HCT116 (cell line): ENCODE measurements at regions not wholly inside any gene's neighbourhood (a gene's known extent, or its start where the extent isn't known, plus 50 kb on each side); places are given as distances from the start of the nearest gene placed in this dataset.

Source experiments
- CTCF ChIP-seq, 3 experiments: fragments of 200-600 bp in 1 of 3; sonication (generic) in 1 of 3; IDR thresholded peaks in 2 of 3; conservative IDR thresholded peaks in 1 of 3; 2 replicates each; pipeline ENCODE4 v1.5.1; 2012 to 2017; ENCODE audit warnings: low read depth in 2 of 3, low read length in 2 of 3, antibody characterized with exemption in 1 of 3, borderline replicate concordance in 1 of 3, control low read depth in 1 of 3, mild to moderate bottlenecking in 1 of 3, mixed read lengths in 1 of 3, mixed run types in 1 of 3, moderate library complexity in 1 of 3; ENCODE audit not compliant: insufficient read depth in 1 of 3
- EZH2phosphoT487 ChIP-seq: fragments of 200-600 bp; IDR thresholded peaks from 2 replicates; pipeline ENCODE4 v1.6.1; 2018; ENCODE audit warnings: antibody characterized with exemption, borderline replicate concordance
- JUND ChIP-seq: IDR thresholded peaks from 2 replicates; pipeline ENCODE4 v1.6.1; 2012
- POLR2A ChIP-seq: IDR thresholded peaks from 2 replicates; pipeline ENCODE4 v1.7.0; 2011; ENCODE audit warnings: borderline replicate concordance; ENCODE audit not compliant: insufficient read depth, insufficient read length; ENCODE audit errors: extremely low read depth
- POLR2AphosphoS5 ChIP-seq: IDR thresholded peaks from 2 replicates; pipeline ENCODE4 v1.6.1; 2011; ENCODE audit warnings: mild to moderate bottlenecking, low read depth, low read length, moderate library complexity
- SP1 ChIP-seq: IDR thresholded peaks from 2 replicates; pipeline ENCODE4 v1.6.1; 2012; ENCODE audit warnings: low read depth

- TF ChIP-seq CTCF (IDR thresholded peaks at IDR 0.05 in 2 of 3, conservative IDR thresholded peaks at IDR 0.05 in 1 of 3; ENCODE audit: borderline replicate concordance in 1 of 3, insufficient read depth in 1 of 3, low read depth in 2 of 3, low read length in 2 of 3) (no peak), POLR2AphosphoS5 (no peak), POLR2A (no peak), JUND (no peak), SP1 (no peak), EZH2phosphoT487 (no peak)
Observed at GRCh38 chr5:21094619-21095018, 1106.6 kb upstream of the CDH18 start.
